PC-9 (cell line): ENCODE measurements at regions not wholly inside any gene's neighbourhood (a gene's known extent, or its start where the extent isn't known, plus 50 kb on each side); places are given as distances from the start of the nearest gene placed in this dataset.

ENCODE experiments used
- BruUV-seq: library from RNA; stranded (reverse); fragments of 400-500 nt; replicated peaks from 2 replicates; lab custom pipeline; 2021; lab: Mats Ljungman, UMichigan
- CTCF ChIA-PET: fragments of 300-600 bp; sonication (Branson Sonifier 250); formaldehyde crosslinking; loops from one replicate; lab custom pipeline; 2022; ENCODE audit warnings: antibody characterized with exemption; lab: Charles Lee
- POLR2A ChIA-PET: fragments of 300-600 bp; sonication (Branson Sonifier 250); formaldehyde crosslinking; loops from one replicate; lab custom pipeline; 2022; ENCODE audit warnings: antibody characterized with exemption; ENCODE audit not compliant: unreplicated experiment; lab: Charles Lee
- DNase-seq, 2 experiments: peaks; one replicate each; pipeline versions ENCODE4 v3.0.0 to v3.0.0-alpha.2; 2015 to 2022; ENCODE audit warnings: mixed read lengths in 1 of 2
- H2AFZ ChIP-seq: fragments of 200-600 bp; sonication (generic); 2 replicates; pipeline ENCODE4 v1.8.1; 2017; ENCODE audit warnings: antibody characterized with exemption
- H3F3A ChIP-seq: fragments of 200-600 bp; sonication (generic); 2 replicates; pipeline ENCODE4 v1.8.1; 2017; ENCODE audit warnings: antibody characterized with exemption, mild to moderate bottlenecking, low read depth; ENCODE audit not compliant: insufficient read depth
- H3K27ac ChIP-seq: fragments of 200-600 bp; sonication (generic); 2 replicates; pipeline ENCODE4 v1.6.1; 2016; ENCODE audit warnings: mixed run types
- H3K27me3 ChIP-seq: fragments of 200-600 bp; sonication (generic); 2 replicates; pipeline ENCODE4 v1.6.1; 2016; ENCODE audit warnings: low read depth, mixed run types; ENCODE audit not compliant: insufficient read depth
- H3K36me3 ChIP-seq: fragments of 200-600 bp; sonication (generic); 2 replicates; pipeline ENCODE4 v1.6.1; 2016; ENCODE audit warnings: low read depth, mixed run types
- H3K4me1 ChIP-seq: fragments of 200-600 bp; sonication (generic); replicated peaks from 2 replicates; pipeline ENCODE4 v1.6.1; 2016; ENCODE audit warnings: mixed run types; ENCODE audit not compliant: insufficient read depth
- H3K4me2 ChIP-seq: fragments of 200-600 bp; sonication (generic); 2 replicates; pipeline ENCODE4 v1.6.1; 2017; ENCODE audit warnings: mixed run types
- H3K4me3 ChIP-seq: fragments of 200-600 bp; sonication (generic); 2 replicates; pipeline ENCODE4 v1.6.1; 2016; ENCODE audit warnings: mixed run types
- H3K79me2 ChIP-seq: fragments of 200-600 bp; sonication (generic); 2 replicates; pipeline ENCODE4 v1.6.1; 2017; ENCODE audit warnings: low read depth, mixed run types
- H3K9me2 ChIP-seq: fragments of 200-600 bp; sonication (generic); 2 replicates; pipeline ENCODE4 v1.8.1; 2017; ENCODE audit warnings: mild to moderate bottlenecking; ENCODE audit not compliant: insufficient read depth
- H3K9me3 ChIP-seq: fragments of 200-600 bp; sonication (generic); 2 replicates; pipeline ENCODE4 v1.8.1; 2016; ENCODE audit warnings: low read depth; ENCODE audit not compliant: insufficient read depth
- H4K20me1 ChIP-seq: fragments of 200-600 bp; sonication (generic); 2 replicates; pipeline ENCODE4 v1.8.1; 2017; ENCODE audit not compliant: insufficient read depth
- EZH2 ChIP-seq: fragments of 200-600 bp; sonication (generic); IDR thresholded peaks from 2 replicates; pipeline ENCODE4 v1.8.0; 2017; ENCODE audit warnings: antibody characterized with exemption, low read depth
- intact Hi-C: fragments of 100-400 bp; cut with micrococcal nuclease; formaldehyde crosslinking; loops from one replicate; pipeline ENCODE4 v1.10.0; 2022; ENCODE audit not compliant: unreplicated experiment
- TF ChIP-seq, protein P1 (sequence below): fragments of 200-600 bp; sonication (generic); conservative IDR thresholded peaks from 2 replicates; pipeline ENCODE4 v1.6.1; 2017; ENCODE audit warnings: mixed run types, antibody characterized with exemption, mild to moderate bottlenecking, moderate library complexity

DNA sequence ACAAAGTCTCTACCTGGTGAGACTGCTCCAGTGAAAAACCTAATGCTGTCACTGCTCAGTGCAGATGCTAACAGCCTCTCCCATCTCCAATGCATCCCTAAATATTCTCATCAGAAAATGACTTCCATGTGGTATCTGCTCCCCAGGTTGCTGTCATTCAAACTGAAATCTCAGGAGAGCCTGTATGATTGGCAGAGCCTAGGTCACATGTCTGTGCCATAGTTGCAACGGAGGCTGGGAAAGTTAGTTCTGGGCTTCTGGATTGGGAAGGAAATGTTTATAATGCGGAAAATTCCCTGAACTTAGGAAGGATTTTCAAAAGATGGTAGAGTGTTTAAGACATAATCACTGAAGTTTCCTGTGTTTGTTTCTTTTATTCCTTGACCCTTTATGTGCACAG is 206.4 kb upstream of the ZKSCAN2 start:
- H3F3A ChIP-seq, result no peaks in the 10 kb centered on the region
- H2AFZ ChIP-seq, result no peak overlapping the region
- H3K79me2 ChIP-seq, result no peaks in the 10 kb centered on the region
- H3K4me3 ChIP-seq, result no peak overlapping the region
- no peaks in the 10 kb centered on the region for H3K4me1 ChIP-seq
- no peak overlapping the region for H3K27ac ChIP-seq
- peaks cover 27% of the 10 kb centered on the region for H3K27me3 ChIP-seq
- intact Hi-C loops, result no loop called here
- no peaks in the 10 kb centered on the region for H3K9me3 ChIP-seq
- BruUV-seq, result no TSS peak
- TF ChIP-seq EZH2, result no peak
- TF ChIP-seq, protein P1, sequence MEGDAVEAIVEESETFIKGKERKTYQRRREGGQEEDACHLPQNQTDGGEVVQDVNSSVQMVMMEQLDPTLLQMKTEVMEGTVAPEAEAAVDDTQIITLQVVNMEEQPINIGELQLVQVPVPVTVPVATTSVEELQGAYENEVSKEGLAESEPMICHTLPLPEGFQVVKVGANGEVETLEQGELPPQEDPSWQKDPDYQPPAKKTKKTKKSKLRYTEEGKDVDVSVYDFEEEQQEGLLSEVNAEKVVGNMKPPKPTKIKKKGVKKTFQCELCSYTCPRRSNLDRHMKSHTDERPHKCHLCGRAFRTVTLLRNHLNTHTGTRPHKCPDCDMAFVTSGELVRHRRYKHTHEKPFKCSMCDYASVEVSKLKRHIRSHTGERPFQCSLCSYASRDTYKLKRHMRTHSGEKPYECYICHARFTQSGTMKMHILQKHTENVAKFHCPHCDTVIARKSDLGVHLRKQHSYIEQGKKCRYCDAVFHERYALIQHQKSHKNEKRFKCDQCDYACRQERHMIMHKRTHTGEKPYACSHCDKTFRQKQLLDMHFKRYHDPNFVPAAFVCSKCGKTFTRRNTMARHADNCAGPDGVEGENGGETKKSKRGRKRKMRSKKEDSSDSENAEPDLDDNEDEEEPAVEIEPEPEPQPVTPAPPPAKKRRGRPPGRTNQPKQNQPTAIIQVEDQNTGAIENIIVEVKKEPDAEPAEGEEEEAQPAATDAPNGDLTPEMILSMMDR, result no peak
- CTCF ChIA-PET, result no interaction called here
- H3K9me2 ChIP-seq, result no peaks in the 10 kb centered on the region
- no peaks in the 10 kb centered on the region for H3K36me3 ChIP-seq
- no peak for DNase-seq
- no peaks in the 10 kb centered on the region for H4K20me1 ChIP-seq
- no peak overlapping the region for H3K4me2 ChIP-seq
- POLR2A ChIA-PET, result no interaction called here

DNA sequence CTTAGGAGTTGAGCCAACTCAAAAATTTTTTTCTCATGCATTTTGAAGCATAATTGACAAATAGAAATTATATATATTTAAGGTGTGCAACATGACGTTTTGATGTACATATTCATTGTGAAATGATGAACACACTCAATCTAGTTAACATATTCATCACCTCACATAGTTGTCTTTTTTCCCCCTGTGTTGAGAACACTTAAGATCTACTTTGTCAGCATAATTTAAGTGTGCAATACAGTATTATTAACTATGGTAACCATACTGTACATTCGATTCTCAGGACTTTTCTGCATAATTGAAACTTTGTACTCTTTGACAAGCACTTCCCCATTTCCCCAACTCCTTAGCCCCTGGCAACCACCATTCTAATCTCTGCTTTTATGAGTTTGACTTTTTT is 192.2 kb upstream of the ZKSCAN2 start:
- no peaks in the 10 kb centered on the region for H3F3A ChIP-seq
- ChIA-PET CTCF (no interaction called here), POLR2A (no interaction called here)
- no peak overlapping the region for H3K4me2 ChIP-seq
- no peak overlapping the region for H3K4me3 ChIP-seq
- H3K9me2 ChIP-seq, result no peaks in the 10 kb centered on the region; the same call in 1 of the 2 replicates
- H3K79me2 ChIP-seq, result no peaks in the 10 kb centered on the region
- intact Hi-C loops, result no loop called here
- BruUV-seq, result no TSS peak
- H2AFZ ChIP-seq, result no peak overlapping the region
- DNase-seq, result no peak
- H3K36me3 ChIP-seq, result no peaks in the 10 kb centered on the region
- H4K20me1 ChIP-seq, result no peaks in the 10 kb centered on the region
- H3K27ac ChIP-seq, result no peak overlapping the region
- H3K9me3 ChIP-seq, result no peaks in the 10 kb centered on the region
- peaks cover 30% of the 10 kb centered on the region for H3K27me3 ChIP-seq
- TF ChIP-seq EZH2, result no peak
- TF ChIP-seq, protein P1, result no peak
- H3K4me1 ChIP-seq, result no peaks in the 10 kb centered on the region

GRCh38 chr16:25443994-25444393 is 186.3 kb upstream of the ZKSCAN2 start:
- POLR2A ChIA-PET, result no interaction called here
- H3F3A ChIP-seq, result no peaks in the 10 kb centered on the region
- H3K36me3 ChIP-seq, result no peaks in the 10 kb centered on the region
- no peak overlapping the region for H2AFZ ChIP-seq
- H3K4me1 ChIP-seq, result no peaks in the 10 kb centered on the region
- H3K9me2 ChIP-seq, result no peaks in the 10 kb centered on the region
- H3K4me3 ChIP-seq, result no peak overlapping the region
- no peaks in the 10 kb centered on the region for H4K20me1 ChIP-seq
- H3K79me2 ChIP-seq, result no peaks in the 10 kb centered on the region
- no peaks in the 10 kb centered on the region for H3K9me3 ChIP-seq
- DNase-seq, result no peak
- intact Hi-C loops, result no loop called here
- H3K27me3 ChIP-seq, result peaks cover 10% of the 10 kb centered on the region; the same call in 1 of the 2 replicates
- CTCF ChIA-PET, result no interaction called here
- BruUV-seq, result no TSS peak
- H3K4me2 ChIP-seq, result no peak overlapping the region
- TF ChIP-seq, protein P1, result no peak
- TF ChIP-seq EZH2, result no peak
- H3K27ac ChIP-seq, result no peak overlapping the region
